MCF 10A (cell line): ENCODE measurements at regions not wholly inside any gene's neighbourhood (a gene's known extent, or its start where the extent isn't known, plus 50 kb on each side); places are given as distances from the start of the nearest gene placed in this dataset.

Source experiments
- BruUV-seq: library from RNA; stranded (reverse); fragments of 400-500 nt; replicated peaks from 2 replicates; lab custom pipeline; 2021; lab: Mats Ljungman, UMichigan
- CTCF ChIA-PET: fragments of 300-600 bp; sonication (Branson Sonifier 250); formaldehyde crosslinking; extraction: SDS; loops from one replicate; lab custom pipeline; 2021; ENCODE audit warnings: antibody characterized with exemption, inconsistent platforms; lab: Yijun Ruan, JAX
- POLR2A ChIA-PET: fragments of 300-600, 350-650 bp; sonication (Branson Sonifier 250); formaldehyde crosslinking; extraction: SDS; loops from one replicate; lab custom pipeline; 2020; ENCODE audit warnings: antibody characterized with exemption, inconsistent platforms; lab: Yijun Ruan, JAX
- DNase-seq: peaks from one replicate; pipeline ENCODE4 v3.0.0-alpha.2; 2018; ENCODE audit not compliant: unreplicated experiment
- H3K27ac Mint-ChIP-seq: one replicate; pipeline ENCODE4 v1.8.0; 2022; ENCODE audit warnings: mild to moderate bottlenecking, low read depth, mixed read lengths; ENCODE audit not compliant: unreplicated experiment
- H3K27me3 Mint-ChIP-seq: one replicate; pipeline ENCODE4 v1.8.0; 2022; ENCODE audit warnings: mixed read lengths; ENCODE audit not compliant: insufficient read depth, unreplicated experiment
- H3K36me3 Mint-ChIP-seq: one replicate; pipeline ENCODE4 v1.8.0; 2022; ENCODE audit warnings: mild to moderate bottlenecking, moderate library complexity, mixed read lengths; ENCODE audit not compliant: insufficient read depth, unreplicated experiment
- H3K4me1 Mint-ChIP-seq: one replicate; pipeline ENCODE4 v1.8.0; 2022; ENCODE audit warnings: mixed read lengths; ENCODE audit not compliant: insufficient read depth, unreplicated experiment
- H3K4me3 Mint-ChIP-seq: one replicate; pipeline ENCODE4 v1.8.0; 2022; ENCODE audit warnings: mild to moderate bottlenecking, moderate library complexity, mixed read lengths; ENCODE audit not compliant: unreplicated experiment
- H3K9me3 Mint-ChIP-seq: one replicate; pipeline ENCODE4 v1.8.0; 2022; ENCODE audit warnings: mixed read lengths; ENCODE audit not compliant: unreplicated experiment
- intact Hi-C: fragments of 100-400 bp; cut with micrococcal nuclease; formaldehyde crosslinking; loops from 2 replicates; pipeline ENCODE4 v1.14.1; 2022
- TF ChIP-seq, protein P1 (sequence below): fragments of 200-600 bp; IDR thresholded peaks from one replicate; pipeline ENCODE4 v1.8.0; 2022; ENCODE audit warnings: antibody characterized with exemption, mild to moderate bottlenecking; ENCODE audit not compliant: unreplicated experiment

DNA sequence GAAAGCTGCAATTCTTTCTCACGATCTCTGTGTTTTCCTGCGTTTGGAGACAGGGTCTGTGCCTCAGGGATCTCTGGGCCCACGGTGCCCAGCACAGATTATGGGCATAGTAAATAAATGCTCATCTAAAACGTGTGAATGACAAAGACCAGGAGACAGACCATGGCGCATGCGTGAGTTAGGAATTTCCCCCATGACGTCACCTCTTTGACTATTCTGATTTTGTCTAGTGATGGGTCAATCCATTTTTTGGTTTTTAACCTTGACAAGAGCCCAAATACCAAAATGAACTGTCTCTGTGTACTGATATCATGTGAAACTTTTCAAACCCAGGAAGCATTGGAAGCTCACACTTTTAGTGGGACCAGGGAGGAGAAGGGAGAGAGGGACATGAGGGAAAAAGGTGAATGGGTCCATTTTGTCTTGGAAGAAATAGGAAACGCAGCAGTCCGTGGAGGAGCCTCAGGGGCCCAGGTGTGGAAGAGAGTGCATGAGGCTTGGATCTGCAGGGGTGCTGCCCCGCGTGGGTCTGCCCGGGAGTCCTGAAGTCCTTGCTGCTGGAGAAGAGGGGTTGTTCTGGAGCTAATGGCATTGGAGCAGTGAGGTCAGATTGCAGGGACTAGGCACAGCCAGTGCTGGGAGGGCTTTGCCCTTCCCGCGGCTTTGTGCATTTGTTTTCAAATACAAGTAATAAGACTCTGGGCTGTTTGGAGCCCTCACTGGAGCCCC is 172.2 kb downstream of the ASB1 start:
- POLR2A ChIA-PET: no interaction called here
- Mint-ChIP-seq H3K27me3 (no peaks in the 10 kb centered on the region), H3K36me3 (no peaks in the 10 kb centered on the region), H3K4me1 (peaks cover 31% of the 10 kb centered on the region), H3K4me3 (no peak overlapping the region), H3K27ac (no peak overlapping the region), H3K9me3 (peaks cover 9% of the 10 kb centered on the region)
- intact Hi-C loops: no loop called here
- BruUV-seq: no TSS peak
- TF ChIP-seq, protein P1, sequence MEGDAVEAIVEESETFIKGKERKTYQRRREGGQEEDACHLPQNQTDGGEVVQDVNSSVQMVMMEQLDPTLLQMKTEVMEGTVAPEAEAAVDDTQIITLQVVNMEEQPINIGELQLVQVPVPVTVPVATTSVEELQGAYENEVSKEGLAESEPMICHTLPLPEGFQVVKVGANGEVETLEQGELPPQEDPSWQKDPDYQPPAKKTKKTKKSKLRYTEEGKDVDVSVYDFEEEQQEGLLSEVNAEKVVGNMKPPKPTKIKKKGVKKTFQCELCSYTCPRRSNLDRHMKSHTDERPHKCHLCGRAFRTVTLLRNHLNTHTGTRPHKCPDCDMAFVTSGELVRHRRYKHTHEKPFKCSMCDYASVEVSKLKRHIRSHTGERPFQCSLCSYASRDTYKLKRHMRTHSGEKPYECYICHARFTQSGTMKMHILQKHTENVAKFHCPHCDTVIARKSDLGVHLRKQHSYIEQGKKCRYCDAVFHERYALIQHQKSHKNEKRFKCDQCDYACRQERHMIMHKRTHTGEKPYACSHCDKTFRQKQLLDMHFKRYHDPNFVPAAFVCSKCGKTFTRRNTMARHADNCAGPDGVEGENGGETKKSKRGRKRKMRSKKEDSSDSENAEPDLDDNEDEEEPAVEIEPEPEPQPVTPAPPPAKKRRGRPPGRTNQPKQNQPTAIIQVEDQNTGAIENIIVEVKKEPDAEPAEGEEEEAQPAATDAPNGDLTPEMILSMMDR: no peak
- no peak for DNase-seq
- CTCF ChIA-PET: interaction anchor here (0.5 to 0.6 kb wide), 3 partner anchors 51 to 296 kb away, joined by 3 read pairs; no protein-coding TSS in a partner anchor

DNA sequence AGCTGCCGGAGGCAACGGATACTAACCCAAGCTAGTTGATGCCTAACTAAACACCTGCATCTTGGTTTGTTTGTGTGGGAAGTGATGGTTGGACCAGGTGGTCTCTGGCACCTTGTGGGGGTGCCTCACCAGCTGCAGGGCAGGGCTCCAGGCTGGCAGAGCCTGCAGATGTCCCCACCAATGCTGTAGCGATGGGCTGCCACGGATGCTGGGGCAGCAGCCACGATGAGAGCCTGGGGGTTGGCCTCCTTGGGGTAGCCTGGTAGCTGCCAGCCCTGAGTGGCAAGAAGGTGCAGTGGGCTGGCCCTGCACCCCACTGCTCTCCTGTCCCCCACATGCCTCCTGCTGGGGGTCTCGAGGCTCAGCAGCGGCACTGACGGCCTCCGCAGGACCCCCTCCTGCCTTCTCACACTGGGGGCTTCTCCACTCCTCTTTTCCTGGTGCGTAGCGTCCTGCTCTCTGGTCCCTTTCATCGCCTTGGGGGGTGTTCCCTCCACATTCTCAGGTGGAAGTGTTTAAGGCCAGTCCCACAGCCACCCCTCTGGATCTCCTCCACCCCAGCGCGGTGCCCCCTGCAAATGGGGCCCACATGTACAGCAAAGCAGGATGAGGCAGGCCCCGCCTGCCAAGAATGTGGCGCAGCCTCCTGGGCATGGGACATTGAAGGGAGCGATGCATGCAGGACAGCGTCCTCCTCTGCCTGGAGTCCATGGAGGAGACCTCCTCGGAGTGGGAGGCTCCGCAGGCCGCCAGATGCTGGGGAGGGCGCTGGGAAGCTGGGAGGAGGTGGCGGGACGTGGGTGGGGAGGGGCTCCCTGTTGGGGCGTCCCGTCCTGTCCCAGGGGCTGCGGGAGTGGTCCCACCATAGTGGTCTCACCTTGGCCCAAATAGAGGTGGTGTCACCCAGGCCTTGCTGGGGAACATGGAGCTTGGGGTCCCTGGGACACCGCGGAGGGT is 173.1 kb downstream of the ASB1 start:
- intact Hi-C loops: no loop called here
- no peak for DNase-seq
- Mint-ChIP-seq H3K9me3 (peaks cover 17% of the 10 kb centered on the region), H3K27ac (no peak overlapping the region), H3K27me3 (no peaks in the 10 kb centered on the region), H3K4me1 (peaks cover 31% of the 10 kb centered on the region), H3K36me3 (no peaks in the 10 kb centered on the region), H3K4me3 (no peak overlapping the region)
- TF ChIP-seq, protein P1: no peak
- ChIA-PET CTCF (interaction anchor here (0.6 kb wide), 2 partner anchors 185 to 442 kb away, joined by 3 read pairs; no protein-coding TSS in a partner anchor), POLR2A (no interaction called here)
- BruUV-seq: no TSS peak

DNA sequence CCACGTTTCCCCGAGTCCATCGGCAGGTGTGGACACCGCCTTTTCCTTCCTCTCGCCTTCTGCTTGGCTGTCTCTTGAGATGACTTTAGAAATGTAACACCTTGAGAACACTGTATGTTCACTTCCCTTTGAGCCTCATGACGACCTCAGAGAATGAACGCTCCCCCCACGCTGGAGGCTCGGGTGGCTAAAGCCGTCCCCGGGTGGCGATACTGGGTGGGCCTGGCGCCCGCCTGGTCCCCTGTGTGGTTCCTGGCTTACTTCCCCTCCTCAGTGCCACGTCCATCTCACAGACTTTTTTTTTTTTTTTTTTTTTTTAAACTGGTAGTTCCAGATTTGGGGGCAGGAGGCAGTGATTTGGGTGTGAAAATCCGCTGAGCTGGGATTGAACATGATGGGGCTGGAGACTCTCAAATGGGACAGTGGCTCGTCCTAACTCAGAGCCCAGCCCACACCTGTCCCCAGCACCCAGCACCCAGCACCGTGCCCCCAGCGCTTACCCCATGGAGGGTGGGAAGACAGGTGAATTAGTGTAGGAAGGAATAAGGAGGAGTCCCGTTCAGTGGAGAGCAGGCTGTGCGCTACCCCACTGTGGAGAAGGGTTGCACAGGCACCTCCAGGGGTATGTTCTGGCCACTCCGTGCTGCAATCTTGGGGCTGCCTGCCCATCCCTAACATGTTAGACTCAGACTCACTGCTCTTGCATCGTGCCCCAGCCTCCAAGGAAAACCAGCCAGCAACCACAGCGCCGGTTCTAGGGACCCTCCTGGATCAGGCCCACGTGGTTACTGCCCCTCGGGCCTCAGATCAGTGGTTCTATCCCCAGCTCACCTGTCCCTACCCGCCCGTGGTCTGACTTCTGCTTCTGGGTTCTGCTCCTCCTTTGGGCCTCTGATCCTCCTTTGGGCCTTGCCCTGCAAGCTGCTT is 174.0 kb downstream of the ASB1 start:
- intact Hi-C loops: loop anchor here (1.0 kb wide), 1 partner anchor 39 kb away; no protein-coding TSS in a partner anchor
- peaks cover 31% of the 10 kb centered on the region for H3K4me1 Mint-ChIP-seq
- no peaks in the 10 kb centered on the region for H3K36me3 Mint-ChIP-seq
- no TSS peak for BruUV-seq
- H3K27me3 Mint-ChIP-seq: no peaks in the 10 kb centered on the region
- CTCF ChIA-PET: interaction anchor here (0.6 to 0.8 kb wide), 3 partner anchors 21 to 441 kb away, joined by 3 read pairs; no protein-coding TSS in a partner anchor
- H3K9me3 Mint-ChIP-seq: peaks cover 17% of the 10 kb centered on the region
- DNase-seq: no peak
- H3K4me3 Mint-ChIP-seq: peak overlapping the region; percentile 33
- peak overlapping the region; percentile 41 for H3K27ac Mint-ChIP-seq
- POLR2A ChIA-PET: interaction anchor here (0.6 to 2.0 kb wide), 10 partner anchors 14 to 247 kb away, joined by 3 to 16 read pairs (median 4); partner anchors contain the start of gene TWIST2
- TF ChIP-seq, protein P1: no peak
